ENCODE measurements at regions not wholly inside any gene's neighbourhood (a gene's known extent, or its start where the extent isn't known, plus 50 kb on each side); places are given as distances from the start of the nearest gene placed in this dataset.
"Not testable (repeated sequence)": the region's sequence is repeated elsewhere in the genome, so short reads cannot be mapped to it uniquely, and the experiment has no call there.

- not testable (repeated sequence) for DNase-seq
These were observed 70.1 kb upstream of the TOP3B start for GRCh38 chr22:22052548-22053139.

GRCh38 chr22:22051032-22051431 lies 68.4 kb upstream of the TOP3B start:
- not testable (repeated sequence) for DNase-seq

- DNase-seq: no peak
These were observed 67.7 kb upstream of the TOP3B start for GRCh38 chr22:22050141-22050775.

GRCh38 chr22:22049684-22050083 lies 67.1 kb upstream of the TOP3B start:
- no peak for DNase-seq

- DNase-seq: no peak
These were observed 66.5 kb upstream of the TOP3B start for GRCh38 chr22:22048981-22049531.

GRCh38 chr22:22048318-22048942 lies 65.8 kb upstream of the TOP3B start:
- no peak for DNase-seq

GRCh38 chr22:22047776-22048175 lies 65.2 kb upstream of the TOP3B start:
- DNase-seq: no peak

GRCh38 chr22:22047266-22047665 lies 64.7 kb upstream of the TOP3B start:
- DNase-seq: no peak

- no peak for DNase-seq
These were observed 63.8 kb upstream of the TOP3B start for GRCh38 chr22:22046370-22046769.

GRCh38 chr22:22045571-22046335 lies 63.2 kb upstream of the TOP3B start:
- no peak for DNase-seq

GRCh38 chr22:22044153-22044552 lies 61.6 kb upstream of the TOP3B start:
- no peak for DNase-seq

GRCh38 chr22:22043296-22044078 lies 60.9 kb upstream of the TOP3B start:
- no peak for DNase-seq

GRCh38 chr22:22042599-22043295 lies 60.2 kb upstream of the TOP3B start:
- DNase-seq: no peak

GRCh38 chr22:22042009-22042408 lies 59.4 kb upstream of the TOP3B start:
- no peak for DNase-seq

- no peak for DNase-seq
These were observed 58.3 kb upstream of the TOP3B start for GRCh38 chr22:22040908-22041307.

- no peak for DNase-seq
These were observed 57.9 kb upstream of the TOP3B start for GRCh38 chr22:22040472-22040871.

GRCh38 chr22:22039286-22040074 lies 56.9 kb upstream of the TOP3B start:
- no peak for DNase-seq

- DNase-seq: no peak
These were observed 55.7 kb upstream of the TOP3B start for GRCh38 chr22:22038178-22038880.

- DNase-seq: no peak
These were observed 55.2 kb upstream of the TOP3B start for GRCh38 chr22:22037740-22038139.

- no peak for DNase-seq
These were observed 54.6 kb upstream of the TOP3B start for GRCh38 chr22:22037229-22037628.

Measured in activated CD8-positive, alpha-beta memory T cell treated with anti-CD3 and anti-CD28 coated beads, Interleukin-2, amount 50 U/mL, for 48 hours (primary cell).